Thyroid gland (tissue), 4 donors: ENCODE measurements at regions not wholly inside any gene's neighbourhood (a gene's known extent, or its start where the extent isn't known, plus 50 kb on each side); places are given as distances from the start of the nearest gene placed in this dataset.

Source experiments
- CTCF ChIP-seq, 6 experiments: fragments of 200-600 bp in 3 of 6; fragments of 450-650 bp in 3 of 6; sonication (generic) in 3 of 6; IDR thresholded peaks; one replicate each; pipeline ENCODE4 v1.5.1; 2016 to 2019; ENCODE audit warnings: antibody characterized with exemption in 6 of 6, mild to moderate bottlenecking in 2 of 6, inconsistent platforms in 1 of 6, moderate library complexity in 1 of 6
- POLR2A ChIP-seq, 2 donors: fragments of 450-650 bp; IDR thresholded peaks; one replicate each; pipeline ENCODE4 v1.6.1; 2017; ENCODE audit warnings: antibody characterized with exemption in 2 of 2, mild to moderate bottlenecking in 2 of 2, moderate library complexity in 1 of 2

- TF ChIP-seq POLR2A (IDR thresholded peaks at IDR 0.05) (no peak), CTCF (IDR thresholded peaks at IDR 0.05) (no peak)
Observed at GRCh38 chr9:87239312-87239711, 258.4 kb upstream of the DAPK1 start.
